CD4-positive, alpha-beta T cell treated with Interleukin-15 for 1 hour (primary cell): ENCODE measurements at regions not wholly inside any gene's neighbourhood (a gene's known extent, or its start where the extent isn't known, plus 50 kb on each side); places are given as distances from the start of the nearest gene placed in this dataset.
A peak's percentile ranks its signal among the peaks of the same experiment; 100 is the strongest.

Experiments used
- DNase-seq: peaks from one replicate; pipeline ENCODE4 v3.0.0-alpha.2; 2020

DNA sequence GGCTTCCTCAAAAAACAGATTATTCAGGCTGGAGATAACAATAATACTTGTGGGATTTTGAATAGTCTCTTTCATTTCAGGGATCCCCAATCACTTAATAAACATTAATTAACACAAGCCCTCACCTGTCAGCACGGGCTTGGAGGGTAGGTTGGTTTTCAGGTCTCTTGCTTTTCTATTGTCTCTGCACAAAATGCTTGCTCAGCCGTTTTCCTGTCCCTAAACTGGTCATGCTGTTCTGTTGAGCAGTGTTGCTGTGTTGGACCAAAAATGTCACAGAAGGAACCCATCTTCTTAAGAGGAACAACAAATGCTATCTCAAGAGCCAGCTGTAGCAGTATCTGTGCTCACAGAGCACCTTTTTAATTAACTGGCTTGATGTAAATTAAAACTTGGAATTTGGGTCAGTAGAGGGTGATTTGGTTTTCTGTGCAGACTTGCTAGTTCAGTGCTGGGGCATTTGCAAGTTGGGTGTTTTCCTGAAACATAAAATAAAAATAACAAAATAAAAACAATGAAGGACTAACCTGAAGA is 231.8 kb upstream of the CRY1 start:
- no peak for DNase-seq

DNA sequence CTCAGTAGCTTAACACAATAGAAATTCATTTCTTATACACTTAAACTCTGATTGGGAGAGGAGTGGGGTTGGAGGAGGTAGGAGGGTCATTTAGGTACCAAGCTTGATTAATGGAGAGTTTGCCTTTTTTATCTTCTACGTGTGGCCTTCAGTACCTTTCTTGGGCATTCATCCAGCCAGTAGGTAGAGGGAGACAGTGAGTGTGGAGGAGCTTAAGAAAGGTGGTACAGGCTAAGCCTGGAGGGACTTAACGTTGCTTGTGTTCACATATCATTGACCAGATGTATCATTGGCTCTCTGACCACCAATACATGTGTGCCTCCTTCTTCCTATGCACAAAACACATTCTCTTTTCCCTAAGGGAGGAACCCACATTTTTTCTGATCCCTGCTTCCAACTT is 232.9 kb upstream of the CRY1 start:
- no peak for DNase-seq

DNA sequence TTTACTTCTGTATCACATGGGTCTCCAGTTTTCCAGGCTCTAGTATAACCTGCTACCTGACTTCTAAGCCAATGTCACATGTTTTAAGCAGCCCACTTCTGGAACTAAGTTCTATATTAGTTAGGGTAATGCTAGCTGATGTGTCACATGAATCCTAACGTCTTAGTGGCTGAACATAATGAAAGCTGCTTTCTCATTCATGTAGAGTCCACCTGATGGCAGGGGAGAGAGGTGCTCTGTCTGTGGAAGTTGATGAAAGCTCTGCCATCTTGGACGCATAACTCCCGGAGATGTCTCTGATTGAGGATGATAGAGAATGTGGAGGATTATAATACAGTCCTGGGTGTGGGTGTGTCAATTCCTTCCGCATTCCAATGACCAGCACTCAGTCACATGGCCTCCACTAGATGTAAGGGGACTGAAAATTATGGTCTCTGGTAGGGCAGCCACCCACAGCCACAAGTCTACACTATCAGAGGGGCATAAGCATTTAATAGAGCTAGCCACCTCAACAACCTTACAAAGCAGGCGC is 234.4 kb upstream of the CRY1 start:
- DNase-seq: no peak

DNA sequence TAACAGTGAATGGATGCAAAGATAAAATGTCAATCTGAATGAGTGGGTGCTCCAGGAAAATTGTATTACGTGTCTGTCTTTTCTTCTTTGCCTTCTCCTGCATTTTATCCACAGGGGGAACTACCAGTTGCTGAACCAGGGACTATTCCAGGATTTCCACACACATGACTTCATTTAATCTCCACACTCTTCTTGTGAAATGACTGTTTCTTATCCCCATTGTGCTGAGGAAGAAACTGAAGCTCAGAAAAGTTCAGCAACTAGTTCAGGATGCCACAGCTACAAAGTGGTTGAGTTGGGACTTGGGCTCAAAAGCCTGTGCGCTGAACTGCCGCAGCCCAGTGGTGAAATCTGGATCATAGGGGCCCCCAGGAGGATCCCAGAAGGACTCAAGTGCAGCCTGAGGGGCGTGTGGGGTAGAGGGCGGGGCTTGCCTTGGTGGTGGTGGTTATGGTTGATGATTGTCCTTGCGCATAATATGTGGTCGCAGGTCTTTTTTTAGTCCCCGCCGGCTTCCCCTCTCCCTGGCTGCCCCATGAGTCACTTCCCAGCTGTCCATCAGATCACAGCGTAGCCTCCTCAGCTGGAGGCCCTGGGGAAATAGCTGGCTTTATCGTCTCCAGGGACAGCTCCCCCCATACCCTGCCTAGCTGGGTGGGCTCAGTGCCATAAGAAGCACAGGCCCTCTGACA is 235.2 kb upstream of the CRY1 start:
- DNase-seq: peak; percentile 58

DNA sequence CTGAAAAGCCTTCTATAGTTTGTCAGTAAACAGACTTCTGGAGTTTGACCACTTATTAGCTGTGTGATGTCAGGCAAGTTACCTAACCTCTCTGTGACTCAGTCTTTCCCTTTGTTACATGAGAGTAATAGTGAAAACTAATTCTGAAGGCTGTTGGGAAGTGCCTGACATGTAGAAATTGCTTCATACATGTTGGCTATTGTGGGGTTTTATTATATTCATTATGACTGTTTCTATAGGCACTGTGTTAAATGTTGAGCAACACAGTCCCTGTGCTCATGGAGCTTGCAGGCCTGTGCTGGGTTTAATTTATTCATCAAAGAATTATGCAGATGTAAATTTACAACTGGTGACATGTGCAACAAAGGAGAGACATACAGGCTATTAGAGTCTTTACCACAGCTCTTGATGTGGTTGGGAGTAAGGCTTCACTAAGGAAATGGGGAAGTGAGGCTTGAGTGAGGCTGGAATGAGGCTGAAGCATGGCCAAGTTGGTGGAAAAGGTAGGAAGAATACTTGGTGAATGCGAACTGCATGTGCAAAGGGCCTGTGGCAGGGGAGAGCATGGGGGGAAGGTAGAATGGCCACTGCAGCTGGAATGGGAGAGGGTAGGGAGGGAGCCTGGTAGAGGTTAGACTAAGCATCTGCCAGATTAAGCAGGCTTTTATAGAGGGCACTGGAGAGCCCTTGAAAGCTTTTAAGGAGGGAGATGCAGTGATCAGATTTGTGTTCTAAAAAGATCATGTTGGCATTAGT is 236.4 kb upstream of the CRY1 start:
- DNase-seq: no peak

DNA sequence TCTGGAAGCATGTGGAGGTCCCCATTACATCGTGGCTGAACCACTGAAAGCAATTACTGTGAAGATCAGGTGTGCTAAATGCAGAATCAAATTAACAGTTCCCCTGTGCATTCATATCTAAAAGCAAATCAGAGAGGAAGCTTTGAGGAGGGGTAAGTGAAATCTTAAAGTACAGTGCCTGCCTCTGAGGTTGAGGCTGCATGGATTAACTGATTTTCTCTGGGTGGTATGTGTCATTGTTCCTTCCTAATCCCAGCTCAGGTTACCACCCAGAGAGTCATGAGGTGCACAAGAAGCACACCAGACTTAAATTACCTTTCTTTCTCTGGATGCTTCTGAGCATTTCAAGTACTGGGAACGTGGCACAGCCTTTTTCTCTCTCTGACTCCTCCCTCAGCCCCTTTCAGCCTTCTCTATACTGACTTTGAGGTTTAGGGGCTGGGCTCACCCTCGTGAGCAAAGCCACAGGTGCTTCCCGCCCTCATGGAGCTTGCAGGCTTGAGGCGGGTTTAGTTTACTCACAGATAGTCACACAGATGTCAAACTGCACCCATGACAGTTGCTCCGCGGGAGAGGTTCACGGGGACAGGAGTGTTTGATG is 237.6 kb upstream of the CRY1 start:
- DNase-seq: no peak

DNA sequence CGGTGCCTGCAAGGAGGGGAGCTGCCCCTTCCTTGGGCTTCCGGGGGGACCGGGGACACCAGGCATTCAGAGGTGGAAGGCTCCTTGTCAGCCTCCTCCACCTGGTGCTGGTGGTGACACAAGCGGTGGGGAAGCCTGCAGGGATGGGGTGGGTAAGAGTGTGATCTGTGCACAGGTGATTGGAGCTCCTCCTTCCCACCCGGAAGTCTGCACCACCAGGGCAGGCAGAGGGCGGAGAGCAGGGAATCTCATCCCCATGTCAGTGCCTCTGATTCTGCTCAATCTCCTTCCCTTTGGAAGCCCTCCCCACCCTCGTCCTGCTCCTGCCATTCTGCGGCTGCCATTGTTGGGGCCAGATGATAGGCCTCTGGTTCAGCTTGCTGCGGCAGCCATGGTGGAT is 238.1 kb upstream of the CRY1 start:
- no peak for DNase-seq

DNA sequence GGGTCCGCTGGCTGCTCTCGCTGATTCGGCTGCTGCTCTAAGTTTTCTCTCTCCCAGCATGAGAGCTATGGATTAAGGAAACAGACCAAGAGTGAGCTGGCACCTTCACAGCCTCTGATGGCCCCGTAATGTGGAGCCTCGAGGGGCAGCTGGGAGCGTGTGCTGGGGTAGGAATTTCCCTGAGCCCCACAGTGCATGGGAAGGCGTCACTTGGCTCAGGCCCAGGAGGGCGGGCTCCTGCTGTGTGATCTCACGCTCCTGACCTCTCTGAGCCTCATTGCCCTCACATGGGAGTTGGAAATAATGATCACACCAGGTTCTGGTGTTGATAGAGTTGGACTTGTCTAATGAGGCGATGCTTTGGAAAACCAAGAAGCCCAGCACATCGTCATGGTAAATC is 238.6 kb upstream of the CRY1 start:
- DNase-seq: no peak

DNA sequence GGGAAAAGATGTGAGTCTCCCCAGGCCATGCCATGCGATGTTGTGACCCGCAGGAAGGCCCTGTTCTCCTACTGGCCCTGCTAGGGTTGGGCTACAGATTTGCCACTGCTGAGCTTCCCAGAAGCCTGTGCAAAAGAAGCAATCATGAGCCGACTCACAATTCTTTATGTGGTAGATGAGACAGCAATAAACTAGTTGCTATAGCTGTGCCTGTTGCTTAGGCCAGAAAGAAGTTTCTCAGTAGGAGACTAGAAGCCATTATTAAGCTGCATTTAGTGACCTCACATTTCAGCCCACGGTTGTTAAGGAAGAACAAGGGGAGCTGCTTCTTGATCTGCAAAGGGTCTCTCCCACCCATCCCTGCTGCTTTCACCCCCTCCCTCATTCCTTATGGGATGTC is 239.4 kb upstream of the CRY1 start:
- no peak for DNase-seq

DNA sequence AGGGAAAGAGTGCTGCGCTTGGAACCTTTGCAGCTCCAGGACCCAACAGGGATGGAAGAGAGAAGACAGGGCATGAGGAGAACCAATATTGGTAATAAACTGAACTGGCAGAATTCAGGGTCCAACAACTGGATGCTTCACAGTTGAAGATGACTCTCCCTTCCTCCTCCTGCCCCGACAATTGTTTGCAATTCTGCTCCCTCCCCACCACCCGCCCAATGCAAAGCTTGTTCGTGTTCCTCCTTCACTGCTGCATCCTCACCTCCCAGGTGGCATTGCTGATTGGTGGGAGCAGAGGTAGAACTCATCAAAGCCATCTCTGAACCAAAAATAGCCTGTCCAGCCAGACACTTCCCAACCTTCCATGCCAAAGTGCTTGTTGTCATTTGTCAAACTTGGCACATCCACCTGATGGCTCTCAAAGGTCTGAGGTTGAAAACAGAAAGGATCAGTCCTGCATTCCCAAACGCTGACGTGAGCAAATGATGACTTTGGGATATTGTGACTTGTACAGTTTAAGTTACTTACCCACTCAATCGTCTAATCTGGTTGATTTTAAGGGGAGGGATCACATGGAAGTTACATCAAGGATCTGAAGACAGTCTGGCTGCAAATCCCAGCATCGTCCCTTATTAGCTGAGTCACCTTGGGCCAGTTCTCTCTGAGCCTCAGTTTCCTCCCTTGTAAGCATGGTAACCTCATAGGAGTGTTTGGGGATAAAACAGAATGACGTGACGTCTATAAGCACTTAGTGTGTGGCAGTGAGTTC is 242.6 kb upstream of the CRY1 start:
- no peak for DNase-seq

DNA sequence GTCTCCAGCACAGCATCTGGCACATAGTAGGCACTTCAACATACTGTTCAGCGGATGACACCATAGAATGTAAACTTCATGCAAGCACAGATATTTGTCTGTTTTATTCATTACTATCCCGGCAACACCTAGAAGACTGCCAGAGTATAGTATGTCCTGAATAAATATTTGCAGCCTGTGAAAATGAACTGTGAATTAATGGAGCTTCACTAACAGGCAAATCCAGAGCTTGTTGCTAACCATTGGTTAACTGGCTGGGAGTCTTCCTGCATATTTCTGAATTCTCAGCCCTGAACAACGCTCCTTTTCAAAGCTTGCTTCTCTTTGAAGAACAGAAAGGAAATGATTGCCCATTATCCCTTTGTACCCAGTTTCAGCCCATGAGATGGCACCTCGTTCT is 243.3 kb upstream of the CRY1 start:
- no peak for DNase-seq

DNA sequence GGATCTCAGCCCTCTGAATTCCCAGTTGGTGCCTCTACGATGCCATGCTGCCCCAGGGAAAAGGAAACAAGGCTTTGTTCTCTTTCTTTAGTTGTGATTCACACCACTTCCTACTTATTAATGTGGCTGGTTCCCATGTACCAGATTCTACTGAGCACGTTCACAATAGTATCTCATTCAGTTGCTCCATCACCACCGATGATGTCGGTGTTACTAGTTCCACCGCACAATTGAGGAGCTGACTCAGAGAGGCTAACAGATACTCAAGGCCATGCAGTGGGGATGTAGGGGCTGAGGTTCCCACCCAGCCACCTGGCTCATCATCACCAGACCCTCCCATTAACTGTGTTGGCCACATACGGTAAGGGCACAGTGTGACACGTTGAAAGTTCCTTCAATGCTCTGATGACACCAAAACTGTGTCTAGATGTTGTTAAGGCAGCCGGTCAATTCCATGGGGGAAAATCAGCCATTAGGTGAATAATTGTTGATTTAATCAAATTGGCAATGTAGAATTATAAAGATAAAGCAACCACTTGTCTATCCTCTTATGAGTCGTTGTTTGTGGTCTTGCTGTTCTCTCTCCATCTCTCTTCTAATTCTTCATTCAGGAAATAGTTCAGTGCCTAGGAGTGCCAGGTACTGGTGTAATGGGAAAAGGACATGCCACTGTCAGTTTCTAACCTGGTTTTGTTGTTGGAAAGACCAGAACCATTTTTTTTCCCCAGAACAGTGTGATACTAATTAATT is 244.2 kb upstream of the CRY1 start:
- no peak for DNase-seq

DNA sequence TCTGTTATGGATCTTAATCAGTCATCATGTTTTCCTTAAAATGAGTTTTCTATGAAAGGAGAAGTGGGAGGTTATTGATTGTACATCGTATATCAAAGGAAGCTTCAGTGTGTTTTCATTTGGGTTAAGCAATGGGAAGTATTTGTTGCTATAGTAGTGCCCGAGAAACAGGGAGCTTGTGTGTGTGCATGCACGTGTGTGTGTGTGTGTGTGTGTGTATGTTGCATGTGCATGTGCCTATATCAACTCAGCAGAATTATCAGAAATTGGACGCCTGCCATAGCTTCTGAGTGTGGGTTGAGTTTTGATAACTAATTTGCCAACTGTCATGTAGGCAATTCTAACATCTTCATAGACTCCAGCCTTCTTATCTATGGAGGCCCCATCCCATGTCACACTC is 246.1 kb upstream of the CRY1 start:
- DNase-seq: no peak

DNA sequence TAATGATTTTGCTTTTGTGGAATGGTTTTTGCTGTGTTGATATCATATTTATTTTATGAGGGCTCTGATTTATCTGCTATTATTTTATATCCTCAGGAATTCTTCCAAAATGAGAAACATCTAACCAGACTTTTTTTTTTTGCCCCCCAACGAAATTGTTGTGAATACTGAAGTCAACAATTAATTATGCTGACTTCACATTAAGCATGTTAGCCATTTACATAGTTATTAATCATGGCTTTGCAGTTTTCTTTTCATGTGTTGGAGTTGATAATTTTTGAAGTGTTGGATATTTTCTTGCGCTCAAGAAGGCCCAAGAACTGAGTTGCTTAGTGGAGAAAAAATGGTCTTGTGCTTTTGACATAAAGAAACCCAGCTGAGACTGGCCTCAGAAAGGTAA is 246.6 kb upstream of the CRY1 start:
- DNase-seq: no peak

DNA sequence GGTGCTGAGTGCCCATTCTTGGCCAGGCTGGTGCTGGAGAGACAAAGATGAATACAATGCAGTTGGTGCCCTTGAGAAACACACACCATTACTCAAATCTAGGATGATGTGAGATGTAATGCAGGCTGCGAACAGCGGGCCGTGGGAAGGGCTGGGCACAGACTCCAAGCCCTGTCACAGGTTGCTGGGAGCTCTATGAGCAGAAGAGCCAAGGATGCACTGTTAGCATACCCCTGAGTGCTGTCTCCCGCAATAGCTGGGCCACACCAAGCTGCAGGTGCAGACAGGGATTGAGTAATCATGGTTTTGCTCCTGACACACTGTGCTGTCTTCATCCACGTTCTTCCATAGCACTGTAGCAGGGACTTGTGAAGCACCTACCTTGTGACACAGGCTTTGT is 247.5 kb upstream of the CRY1 start:
- DNase-seq: no peak

DNA sequence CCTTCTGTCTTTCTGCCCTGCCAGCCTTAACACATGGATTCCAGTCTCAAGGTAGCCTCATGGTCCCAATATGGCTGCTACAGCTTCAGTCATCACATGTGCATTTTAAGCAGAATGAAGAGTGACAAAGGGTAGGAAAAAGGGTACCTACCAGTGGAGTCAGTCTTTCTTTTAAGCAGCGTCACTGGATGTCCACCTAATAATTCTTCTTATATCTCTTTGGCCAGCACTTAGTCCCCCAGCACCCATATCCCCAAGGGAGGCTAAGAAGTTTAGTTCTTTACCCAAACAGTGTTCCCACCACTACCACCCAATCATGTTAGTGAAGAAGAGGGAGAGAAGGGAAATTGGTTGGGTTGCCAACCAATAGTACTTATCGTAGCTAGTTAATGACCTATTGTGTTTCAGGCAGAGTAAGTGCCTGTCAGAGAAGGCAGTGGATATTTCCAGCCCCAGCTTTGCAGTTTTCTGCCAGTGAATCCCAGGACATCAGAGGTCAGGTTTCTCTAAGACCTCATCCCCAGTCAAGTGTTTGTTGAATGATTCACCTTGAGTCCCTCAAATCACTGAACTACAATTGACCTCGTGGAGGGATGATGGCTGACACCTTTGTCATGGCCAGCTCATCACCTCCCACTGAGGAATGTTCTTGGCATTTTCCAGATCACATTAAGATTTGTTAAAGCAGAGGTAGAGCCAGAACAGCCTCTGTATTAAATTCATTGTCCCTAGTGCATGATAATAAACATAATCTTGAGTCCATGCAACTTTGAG is 250.9 kb upstream of the CRY1 start:
- DNase-seq: no peak

DNA sequence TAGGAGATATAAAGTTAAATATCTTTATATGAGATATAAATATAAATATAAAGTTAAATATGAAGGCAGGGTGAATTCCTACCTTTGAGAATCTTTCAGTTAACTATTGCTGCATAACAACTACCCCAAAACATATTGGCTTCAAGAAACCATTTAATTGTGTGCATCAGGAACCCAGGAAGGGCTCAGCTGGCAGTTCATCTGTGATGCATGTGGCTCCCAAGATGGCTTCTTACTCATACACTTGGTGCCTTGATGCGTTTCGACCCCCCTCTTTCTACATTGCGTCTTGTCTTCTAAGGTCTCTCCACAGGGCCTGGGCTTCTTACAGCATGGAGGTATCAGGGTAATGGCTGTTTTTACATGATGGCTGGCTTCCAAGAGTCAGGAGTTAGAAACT is 253.9 kb upstream of the CRY1 start:
- no peak for DNase-seq

DNA sequence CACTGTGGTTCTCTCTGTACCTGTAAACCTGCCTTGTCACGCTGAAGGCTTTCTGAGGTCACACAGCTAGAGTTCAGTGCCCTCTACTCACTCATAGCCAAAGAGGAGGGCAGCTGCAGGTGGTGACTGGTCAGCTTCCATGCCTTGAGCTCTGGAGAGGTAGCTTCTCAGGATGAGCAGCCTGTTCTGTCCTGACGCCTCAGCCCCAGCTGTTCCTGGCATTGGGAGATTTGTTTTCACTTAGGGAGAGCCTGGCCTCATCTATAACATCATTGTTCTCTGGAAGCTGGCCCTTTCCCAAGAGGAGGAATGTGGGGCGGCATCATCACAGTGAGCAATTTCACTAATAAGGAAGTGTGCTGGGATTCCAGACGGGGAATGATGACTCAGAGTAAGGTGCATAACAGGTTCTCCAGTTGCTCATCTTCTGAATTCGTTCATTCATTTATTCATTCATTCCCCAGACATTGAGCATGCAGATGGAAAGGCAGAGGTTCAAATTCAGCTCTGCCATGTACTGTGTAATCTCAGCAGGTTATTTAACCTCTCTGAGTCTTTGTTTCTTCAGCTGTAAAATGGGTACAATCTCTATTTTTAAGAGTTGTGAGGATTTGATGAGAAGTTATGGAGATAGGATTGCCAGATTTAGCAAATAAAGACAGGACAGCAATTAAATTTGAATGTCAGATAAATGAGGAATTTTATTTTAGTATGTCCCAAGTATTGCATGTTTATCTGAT is 255.8 kb upstream of the CRY1 start:
- no peak for DNase-seq

DNA sequence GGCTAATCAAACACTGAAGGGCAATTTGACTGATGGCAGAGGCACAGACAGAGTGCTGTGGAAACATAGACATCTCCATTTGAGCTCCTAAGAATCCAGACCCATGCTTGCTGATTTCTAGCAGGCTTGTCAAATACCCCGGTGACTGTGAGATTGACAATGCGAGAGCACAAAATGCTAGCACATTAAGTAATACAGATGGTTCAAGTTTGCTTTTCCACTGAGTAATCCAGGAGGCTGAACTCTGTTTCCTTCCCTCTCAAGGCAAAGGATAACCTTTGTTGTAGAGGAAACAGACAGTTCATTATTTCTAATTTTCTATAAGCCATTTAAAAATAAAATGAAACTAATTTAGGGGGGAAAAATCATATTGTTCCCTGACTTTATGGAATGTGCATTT is 256.5 kb upstream of the CRY1 start:
- DNase-seq: no peak

DNA sequence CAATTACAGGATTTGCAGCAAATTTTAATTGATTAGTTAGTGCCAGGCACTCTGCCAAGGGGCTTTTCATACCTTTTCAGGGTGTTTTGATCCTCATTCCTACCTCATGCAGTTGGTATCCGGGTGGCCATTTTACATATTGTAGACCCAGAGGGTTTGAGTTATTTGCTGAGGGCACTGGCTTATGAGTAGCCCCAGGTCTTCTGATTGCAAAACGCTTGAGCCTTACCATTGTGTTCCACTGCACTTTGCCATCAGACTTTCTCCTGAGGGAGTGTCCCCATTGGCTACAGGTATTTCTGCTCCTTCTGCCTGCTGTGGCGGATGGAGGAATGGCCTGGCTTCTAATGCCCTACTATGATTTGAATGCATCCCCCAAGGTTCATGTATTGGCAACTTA is 257.8 kb upstream of the CRY1 start:
- DNase-seq: no peak

DNA sequence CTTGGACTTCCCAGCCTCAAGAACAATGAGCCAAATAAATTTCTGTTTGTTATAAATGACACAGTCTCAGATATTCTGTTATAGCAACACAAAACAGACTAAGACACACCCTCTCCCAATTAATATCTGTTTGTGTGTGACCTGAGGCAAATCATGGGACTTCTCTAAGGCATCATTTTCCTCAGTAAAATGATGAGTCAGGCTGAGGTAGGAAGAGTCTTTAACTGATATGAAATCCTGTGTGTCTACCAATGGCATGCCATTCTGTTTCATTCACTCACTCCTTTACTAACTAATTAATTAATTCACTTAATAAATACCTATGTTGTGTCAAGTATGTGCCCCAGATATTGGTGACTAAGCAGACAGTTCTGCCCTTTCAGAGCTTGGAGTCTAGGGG is 258.4 kb upstream of the CRY1 start:
- no peak for DNase-seq
